ENCODE measurements at regions not wholly inside any gene's neighbourhood (a gene's known extent, or its start where the extent isn't known, plus 50 kb on each side); places are given as distances from the start of the nearest gene placed in this dataset.

DNA sequence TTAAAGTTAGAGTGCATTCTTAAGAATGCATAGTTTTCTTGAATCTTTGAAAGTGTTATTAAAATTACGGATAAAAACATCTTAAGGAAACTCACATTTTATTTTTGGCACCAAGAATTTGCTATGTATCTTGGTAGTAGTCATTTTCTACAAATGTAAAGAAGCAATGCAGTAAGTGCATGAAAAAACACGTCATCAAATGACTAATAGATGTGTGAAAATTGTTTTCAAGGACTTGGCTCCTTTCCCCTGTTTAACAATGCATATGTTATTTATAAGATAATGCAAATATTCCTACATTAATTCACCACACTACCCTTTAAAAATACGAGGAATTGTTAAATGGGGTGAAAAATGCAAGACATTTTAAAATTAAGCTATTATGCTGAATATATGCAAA is 461.2 kb upstream of the PCDH7 start:
- H3K4ac ChIP-seq (replicated peaks; ENCODE audit: insufficient read length, low read depth, low read length), result no peak overlapping the region
- POLR2A ChIA-PET (ENCODE audit: partially characterized antibody), result no interaction called here
- no peaks in the 10 kb centered on the region for H3K36me3 ChIP-seq (ENCODE audit: control insufficient read depth in 2 of 4, insufficient read depth in 4 of 4, low read length in 3 of 4)
- H3K4me2 ChIP-seq (ENCODE audit: insufficient read depth in 1 of 2, low read depth in 2 of 2, low read length in 2 of 2), result no peak overlapping the region
- no peak for TF ChIP-seq CBX8 (IDR thresholded peaks at IDR 0.05; ENCODE audit: borderline replicate concordance, low read depth, low read length)
- TF ChIP-seq CHD2 (IDR thresholded peaks at IDR 0.05; ENCODE audit: low read length), result no peak
- H3K23me2 ChIP-seq (ENCODE audit: low read depth, low read length), result no peaks in the 10 kb centered on the region
- no peak overlapping the region for H3K4me3 ChIP-seq (ENCODE audit: extremely low read depth in 1 of 4, insufficient read depth in 2 of 4, low read depth in 3 of 4, low read length in 4 of 4)
- H3K23ac ChIP-seq (ENCODE audit: insufficient read length), result no peak overlapping the region
- H3K27ac ChIP-seq (ENCODE audit: low read depth, low read length), result no peak overlapping the region
- no peak overlapping the region for H4K5ac ChIP-seq (ENCODE audit: insufficient read length, low read depth, low read length)
- H3K18ac ChIP-seq (ENCODE audit: extremely low read depth, low read length), result no peak overlapping the region
- H3K27me3 ChIP-seq (replicated peaks in 1 of 4; ENCODE audit: control insufficient read depth in 3 of 4, extremely low read depth in 1 of 4, insufficient read depth in 3 of 4, low read length in 3 of 4), result no peaks in the 10 kb centered on the region
- no peaks in the 10 kb centered on the region for H3K79me1 ChIP-seq (ENCODE audit: low read depth, low read length)
- H2AK5ac ChIP-seq (ENCODE audit: low read depth, low read length), result no peak overlapping the region
- WGBS, 2 experiments (ENCODE audit: extremely low coverage in 1 of 2, insufficient coverage in 1 of 2, insufficient read length in 1 of 2, insufficient replicate concordance in 2 of 2, low coverage in 1 of 2, low lambda C conversion rate in 2 of 2, missing lambda C conversion rate in 1 of 2), result 86% methylated on average over 3 of the region's 3 CpGs; no CpG with 5 or more reads in 1 of the 2 experiments
- no peaks in the 10 kb centered on the region for H4K20me1 ChIP-seq (replicated peaks in 1 of 2; ENCODE audit: control insufficient read depth in 1 of 2, insufficient read depth in 2 of 2, low read length in 2 of 2)
- FAIRE-seq, result no peak
- no peaks in the 10 kb centered on the region for H3K4me1 ChIP-seq (replicated peaks in 1 of 4; ENCODE audit: control insufficient read depth in 3 of 4, insufficient read depth in 4 of 4, low read length in 3 of 4)
- H2BK5ac ChIP-seq (ENCODE audit: low read depth, low read length), result no peak overlapping the region
- no peak overlapping the region for H2BK12ac ChIP-seq (ENCODE audit: low read depth, low read length)
- no peak overlapping the region for H2BK15ac ChIP-seq (ENCODE audit: low read length)
- H3K56ac ChIP-seq (replicated peaks; ENCODE audit: insufficient read length, low read depth, low read length), result no peak overlapping the region
- no peak overlapping the region for H3K14ac ChIP-seq (ENCODE audit: insufficient read length)
- H2BK20ac ChIP-seq (ENCODE audit: low read length), result no peak overlapping the region
- H4K91ac ChIP-seq (replicated peaks; ENCODE audit: insufficient read length, low read length), result no peak overlapping the region
- no peak for DNase-seq (ENCODE audit: low read depth in 1 of 2, low spot score in 2 of 2)
- no peak overlapping the region for H2AFZ ChIP-seq (ENCODE audit: low read length)
- CTCF ChIA-PET (ENCODE audit: partially characterized antibody), result no interaction called here
- H3K79me2 ChIP-seq (ENCODE audit: control insufficient read depth in 1 of 2, insufficient read depth in 2 of 2, low read length in 2 of 2), result no peaks in the 10 kb centered on the region
- no peak overlapping the region for H2BK120ac ChIP-seq (replicated peaks; ENCODE audit: low read depth, low read length)
- H3K9ac ChIP-seq (replicated peaks in 1 of 4; ENCODE audit: extremely low read depth in 1 of 4, low read depth in 3 of 4, low read length in 3 of 4), result no peak overlapping the region
- no peak overlapping the region for H4K8ac ChIP-seq (ENCODE audit: extremely low read depth, insufficient read depth, low read length)
- peaks cover 0 to 6% of the 10 kb centered on the region in 2 experiments; a peak in 1 of 4 replicates for H3K9me3 ChIP-seq (ENCODE audit: insufficient read depth in 2 of 2, low read depth in 1 of 2, low read length in 1 of 2)
